ENCODE measurements at regions not wholly inside any gene's neighbourhood (a gene's known extent, or its start where the extent isn't known, plus 50 kb on each side); places are given as distances from the start of the nearest gene placed in this dataset.

DNA sequence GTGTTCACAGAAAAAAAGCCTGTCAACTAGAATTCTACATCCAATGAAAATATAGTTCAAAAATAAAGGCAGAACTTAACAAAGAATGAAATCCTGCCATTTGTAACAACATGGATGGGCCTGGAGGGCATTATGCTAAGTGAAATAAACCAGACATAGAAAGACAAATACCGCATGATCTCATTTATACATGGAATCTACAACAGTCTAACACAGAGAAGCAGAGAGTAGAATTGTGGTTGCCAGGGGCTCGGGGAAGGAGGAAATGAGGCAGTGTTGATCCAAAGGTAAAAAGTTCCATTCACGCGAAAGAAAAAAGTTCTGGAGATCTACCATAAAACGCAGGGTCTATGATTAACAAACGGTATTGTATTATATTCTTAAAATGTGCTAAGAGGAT, 282.6 kb downstream of the MRPL39 start:
- TF ChIP-seq, protein P1, sequence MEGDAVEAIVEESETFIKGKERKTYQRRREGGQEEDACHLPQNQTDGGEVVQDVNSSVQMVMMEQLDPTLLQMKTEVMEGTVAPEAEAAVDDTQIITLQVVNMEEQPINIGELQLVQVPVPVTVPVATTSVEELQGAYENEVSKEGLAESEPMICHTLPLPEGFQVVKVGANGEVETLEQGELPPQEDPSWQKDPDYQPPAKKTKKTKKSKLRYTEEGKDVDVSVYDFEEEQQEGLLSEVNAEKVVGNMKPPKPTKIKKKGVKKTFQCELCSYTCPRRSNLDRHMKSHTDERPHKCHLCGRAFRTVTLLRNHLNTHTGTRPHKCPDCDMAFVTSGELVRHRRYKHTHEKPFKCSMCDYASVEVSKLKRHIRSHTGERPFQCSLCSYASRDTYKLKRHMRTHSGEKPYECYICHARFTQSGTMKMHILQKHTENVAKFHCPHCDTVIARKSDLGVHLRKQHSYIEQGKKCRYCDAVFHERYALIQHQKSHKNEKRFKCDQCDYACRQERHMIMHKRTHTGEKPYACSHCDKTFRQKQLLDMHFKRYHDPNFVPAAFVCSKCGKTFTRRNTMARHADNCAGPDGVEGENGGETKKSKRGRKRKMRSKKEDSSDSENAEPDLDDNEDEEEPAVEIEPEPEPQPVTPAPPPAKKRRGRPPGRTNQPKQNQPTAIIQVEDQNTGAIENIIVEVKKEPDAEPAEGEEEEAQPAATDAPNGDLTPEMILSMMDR (IDR thresholded peaks at IDR 0.05): no peak
- TF ChIP-seq POLR2A (IDR thresholded peaks at IDR 0.05): no peak
